B cell (primary cell): ENCODE measurements at regions not wholly inside any gene's neighbourhood (a gene's known extent, or its start where the extent isn't known, plus 50 kb on each side); places are given as distances from the start of the nearest gene placed in this dataset.

Experiments
- ATAC-seq: fragments of 200-7000 bp; cut with Tn5 transposase; one replicate; pipeline ENCODE4 v1.10.0; 2021; ENCODE audit warnings: low read depth, mild to moderate bottlenecking, moderate number of reproducible peaks, moderate library complexity
- CTCF ChIA-PET: fragments of 350-600 bp; sonication (Branson Sonifier 250); formaldehyde crosslinking; loops from one replicate; lab custom pipeline; 2021; ENCODE audit warnings: antibody characterized with exemption, inconsistent platforms; lab: Charles Lee
- POLR2A ChIA-PET: fragments of 350-600 bp; sonication (Branson Sonifier 250); formaldehyde crosslinking; loops from one replicate; lab custom pipeline; 2021; ENCODE audit warnings: antibody characterized with exemption; lab: Charles Lee
- DNase-seq: peaks from one replicate; pipeline ENCODE4 v3.0.0; 2013
- H2AFZ ChIP-seq: 2 replicates; pipeline ENCODE4 v1.6.1; 2012; ENCODE audit warnings: mild to moderate bottlenecking, low read depth, low read length; ENCODE audit not compliant: insufficient read depth, poor library complexity, severe bottlenecking
- H3K27ac ChIP-seq, 2 donors: 1 replicate in 1 of 2; 2 replicates in 1 of 2; pipeline ENCODE4 v1.5.1; 2012 to 2013; ENCODE audit warnings: low read length in 2 of 2, mild to moderate bottlenecking in 2 of 2, moderate library complexity in 1 of 2
- H3K27me3 ChIP-seq, 4 experiments: fragments of 200-600 bp in 1 of 4; sonication (generic) in 1 of 4; replicated peaks in 1 of 4; 1 replicate in 2 of 4; 2 replicates in 2 of 4; pipeline versions ENCODE4 v1.6.1 to v1.7.0; 2013 to 2016; ENCODE audit warnings: low read length in 3 of 4, mild to moderate bottlenecking in 2 of 4, mixed read lengths in 1 of 4, moderate library complexity in 1 of 4; ENCODE audit not compliant: insufficient read depth in 4 of 4, control insufficient read depth in 3 of 4; ENCODE audit errors: control extremely low read depth in 1 of 4
- H3K36me3 ChIP-seq, 2 experiments: replicated peaks in 1 of 2; 1 replicate in 1 of 2; 2 replicates in 1 of 2; pipeline versions ENCODE4 v1.6.1 to v1.7.1; 2013; ENCODE audit warnings: low read length in 1 of 2; ENCODE audit not compliant: insufficient read depth in 2 of 2, control insufficient read depth in 1 of 2; ENCODE audit errors: control extremely low read depth in 1 of 2, extremely low read depth in 1 of 2
- H3K4me1 ChIP-seq, 2 donors: fragments of 200-600 bp in 1 of 2; sonication (generic) in 1 of 2; 1 replicate in 1 of 2; 2 replicates in 1 of 2; pipeline versions ENCODE4 v1.5.1 to v1.6.1; 2013 to 2017; ENCODE audit warnings: low read length in 2 of 2; ENCODE audit not compliant: control insufficient read depth in 2 of 2, insufficient read depth in 2 of 2
- H3K4me2 ChIP-seq: replicated peaks from 2 replicates; pipeline ENCODE3; 2012; ENCODE audit warnings: mild to moderate bottlenecking, low read depth, low read length; ENCODE audit not compliant: poor library complexity, severe bottlenecking
- H3K4me3 ChIP-seq, 5 experiments: fragments of 200-600 bp in 1 of 5; sonication (generic) in 1 of 5; 1 replicate in 3 of 5; 2 replicates in 2 of 5; pipeline versions ENCODE4 v1.5.1 to v1.7.0; 2011 to 2016; ENCODE audit warnings: low read length in 4 of 5, mild to moderate bottlenecking in 4 of 5, low read depth in 2 of 5, control low read depth in 1 of 5, moderate library complexity in 1 of 5; ENCODE audit not compliant: insufficient read depth in 1 of 5; ENCODE audit errors: control extremely low read depth in 1 of 5, extremely low read depth in 1 of 5
- H3K79me2 ChIP-seq: fragments of 200-600 bp; sonication (generic); one replicate; pipeline ENCODE4 v1.6.0; 2016; ENCODE audit warnings: low read length; ENCODE audit not compliant: control insufficient read depth, insufficient read depth
- H3K9ac ChIP-seq: fragments of 200-600 bp; sonication (generic); 2 replicates; pipeline ENCODE4 v1.6.1; 2017; ENCODE audit warnings: mild to moderate bottlenecking, low read length, moderate library complexity
- H3K9me3 ChIP-seq, 3 donors: one replicate each; pipeline versions ENCODE4 v1.6.1 to v1.7.1; 2013; ENCODE audit warnings: low read length in 2 of 3; ENCODE audit not compliant: control insufficient read depth in 2 of 3, insufficient read depth in 1 of 3; ENCODE audit errors: control extremely low read depth in 1 of 3
- H4K20me1 ChIP-seq: 2 replicates; pipeline ENCODE4 v1.6.0; 2012; ENCODE audit warnings: mild to moderate bottlenecking, low read length; ENCODE audit not compliant: insufficient read depth, control insufficient read depth, poor library complexity, severe bottlenecking
- H3K27ac Mint-ChIP-seq: one replicate; pipeline ENCODE4 v1.8.0; 2021; ENCODE audit warnings: mixed read lengths
- H3K27me3 Mint-ChIP-seq: one replicate; pipeline ENCODE4 v1.8.0; 2021; ENCODE audit warnings: mixed read lengths
- H3K4me1 Mint-ChIP-seq: one replicate; pipeline ENCODE4 v1.8.0; 2021; ENCODE audit warnings: mixed read lengths
- H3K4me3 Mint-ChIP-seq: one replicate; pipeline ENCODE4 v1.8.0; 2021; ENCODE audit warnings: mixed read lengths
- H3K9me3 Mint-ChIP-seq: one replicate; pipeline ENCODE4 v1.8.0; 2022; ENCODE audit warnings: mixed read lengths; ENCODE audit not compliant: insufficient read depth
- CTCF ChIP-seq: fragments of 200-600 bp; IDR thresholded peaks from one replicate; pipeline ENCODE4 v1.8.0; 2022; ENCODE audit warnings: antibody characterized with exemption, mild to moderate bottlenecking
- EZH2 ChIP-seq: IDR thresholded peaks from 2 replicates; pipeline ENCODE4 v1.6.1; 2012; ENCODE audit warnings: borderline replicate concordance, low read depth, mild to moderate bottlenecking, moderate library complexity, low read length; ENCODE audit not compliant: insufficient read depth, poor library complexity, severe bottlenecking
- WGBS: methylation state at CpG from one replicate; pipeline ENCODE4 v1.1.5; 2013; ENCODE audit warnings: missing lambda C conversion rate; ENCODE audit not compliant: insufficient coverage; 5-methylcytosine and 5-hydroxymethylcytosine counted together
- intact Hi-C: fragments of 100-400 bp; cut with micrococcal nuclease; formaldehyde crosslinking; loops from one replicate; pipeline ENCODE4 v1.10.0; 2022

GRCh38 chr9:134267305-134267880 is 58.9 kb upstream of the RXRA start:
- Mint-ChIP-seq H3K9me3 (no peaks in the 10 kb centered on the region), H3K4me3 (no peak overlapping the region), H3K4me1 (peaks cover 46% of the 10 kb centered on the region), H3K27ac (peak overlapping the region; percentile 32), H3K27me3 (peaks cover 20% of the 10 kb centered on the region)
- Histone ChIP-seq H3K9me3 (peaks cover 0 to 11% (median 0%) of the 10 kb centered on the region in 3 donors), H3K27ac (no peak overlapping the region), H2AFZ (no peak overlapping the region), H3K27me3 (peaks cover 0 to 17% (median 5%) of the 10 kb centered on the region in 4 experiments), H3K4me1 (peaks cover 51 to 55% of the 10 kb centered on the region in 2 donors), H3K4me3 (peak overlapping the region in 1 of 5 experiments; percentile 10), H3K36me3 (no peaks in the 10 kb centered on the region), H3K9ac (peak overlapping the region; percentile 41), H4K20me1 (no peaks in the 10 kb centered on the region), H3K4me2 (peak overlapping the region; percentile 71), H3K79me2 (no peaks in the 10 kb centered on the region)
- no peak for DNase-seq
- 77% methylated on average over 10 of the region's 11 CpGs for WGBS
- POLR2A ChIA-PET: no interaction called here
- intact Hi-C loops: loop anchor here (5.0 kb wide), 1 partner anchor 125 kb away; no protein-coding TSS in a partner anchor
- ATAC-seq: no peak
- CTCF ChIA-PET: interaction anchor here (1.8 kb wide), 1 partner anchor 23 kb away, joined by 12 read pairs; no protein-coding TSS in a partner anchor
- no peak for TF ChIP-seq CTCF
- TF ChIP-seq EZH2: no peak
